COLO668 (cell line): ENCODE measurements at regions not wholly inside any gene's neighbourhood (a gene's known extent, or its start where the extent isn't known, plus 50 kb on each side); places are given as distances from the start of the nearest gene placed in this dataset.
"Not testable (repeated sequence)": the region's sequence is repeated elsewhere in the genome, so short reads cannot be mapped to it uniquely, and the experiment has no call there.

Experiments used
- DNase-seq: peaks from one replicate; lab custom pipeline; 2025; ENCODE audit not compliant: unreplicated experiment; lab: John Stamatoyannopoulos, UW

DNA sequence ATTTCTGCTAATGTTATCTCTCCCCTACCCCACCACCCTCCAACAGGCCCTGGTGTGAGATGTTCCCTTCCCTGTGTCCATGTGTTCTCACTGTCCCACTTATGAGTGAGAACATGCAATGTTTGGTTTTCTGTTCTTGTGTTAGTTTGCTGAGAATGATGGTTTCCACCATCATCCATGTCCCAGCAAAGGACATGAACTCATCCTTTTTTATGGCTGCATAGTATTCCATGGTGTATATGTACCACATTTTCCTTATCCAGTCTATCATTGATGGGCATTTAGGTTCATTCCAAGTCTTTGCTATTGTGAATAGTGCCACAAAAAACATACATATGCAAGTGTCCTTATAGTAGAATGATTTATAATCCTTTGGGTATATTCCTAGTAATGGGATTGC, 104.5 kb downstream of the ZNF33B start:
- not testable (repeated sequence) for DNase-seq

- DNase-seq, result no peak
Observed at GRCh38 chr10:42532996-42533395, 105.4 kb downstream of the ZNF33B start.

GRCh38 chr10:42523098-42523497, 115.3 kb downstream of the ZNF33B start:
- no peak for DNase-seq

- no peak for DNase-seq
Observed at GRCh38 chr10:42519761-42520460, 118.5 kb downstream of the ZNF33B start.

DNA sequence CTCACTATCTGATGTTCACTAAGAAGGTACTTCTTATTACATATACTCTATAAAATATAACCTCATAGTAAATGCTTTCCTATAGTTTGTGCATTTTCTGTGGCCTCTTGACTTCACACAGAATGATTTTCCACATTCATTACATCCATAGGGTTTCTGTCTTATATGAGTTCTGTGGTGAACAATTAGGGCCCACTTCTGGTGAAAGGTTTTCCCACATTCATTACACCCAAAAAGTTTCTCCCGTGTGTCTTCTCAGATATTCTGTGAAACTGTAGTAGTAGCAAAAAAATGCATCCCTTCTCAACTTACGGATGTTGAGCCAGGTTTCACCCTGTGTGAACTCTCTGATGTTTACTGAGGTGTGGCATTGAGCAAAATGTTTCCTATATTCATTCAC, 119.3 kb downstream of the ZNF33B start:
- no peak for DNase-seq

DNA sequence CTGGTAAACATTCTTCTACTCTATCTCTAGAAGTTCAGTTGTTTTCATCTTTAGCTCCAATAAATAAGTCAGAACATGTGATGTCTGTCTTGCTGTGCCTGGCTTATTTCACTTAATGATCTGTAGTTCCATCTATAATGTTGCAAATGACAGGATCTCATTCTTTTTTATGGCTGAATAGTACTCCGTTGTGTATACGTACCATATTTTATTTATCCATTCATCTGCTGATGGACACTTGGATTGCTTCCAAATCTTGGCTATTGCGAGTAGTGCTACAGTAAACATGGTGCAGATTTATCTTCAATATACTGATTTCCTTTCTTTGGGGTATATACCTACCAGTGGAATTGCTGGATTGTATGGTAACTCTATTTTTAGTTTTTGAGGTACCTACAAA, 124.4 kb downstream of the ZNF33B start:
- no peak for DNase-seq

DNA sequence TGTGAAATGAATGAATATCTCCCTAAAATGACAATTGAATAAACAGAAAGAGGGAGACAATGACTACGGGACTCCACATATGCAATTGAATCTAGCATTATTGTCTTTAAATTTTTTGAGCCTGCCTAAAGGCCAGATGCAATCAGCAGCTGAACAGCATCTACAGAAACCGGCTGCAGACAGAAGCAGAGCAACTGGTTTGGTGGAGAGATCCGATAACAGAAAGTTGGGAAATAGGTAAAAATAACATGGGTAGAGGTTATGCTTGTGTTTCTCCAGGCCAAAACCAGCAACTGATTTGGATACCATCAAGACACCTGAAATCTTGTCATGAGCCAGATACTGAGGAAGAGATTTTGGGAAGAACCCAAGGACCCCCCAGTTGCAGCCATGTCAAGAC, 146.6 kb downstream of the ZNF33B start:
- DNase-seq, result no peak

DNA sequence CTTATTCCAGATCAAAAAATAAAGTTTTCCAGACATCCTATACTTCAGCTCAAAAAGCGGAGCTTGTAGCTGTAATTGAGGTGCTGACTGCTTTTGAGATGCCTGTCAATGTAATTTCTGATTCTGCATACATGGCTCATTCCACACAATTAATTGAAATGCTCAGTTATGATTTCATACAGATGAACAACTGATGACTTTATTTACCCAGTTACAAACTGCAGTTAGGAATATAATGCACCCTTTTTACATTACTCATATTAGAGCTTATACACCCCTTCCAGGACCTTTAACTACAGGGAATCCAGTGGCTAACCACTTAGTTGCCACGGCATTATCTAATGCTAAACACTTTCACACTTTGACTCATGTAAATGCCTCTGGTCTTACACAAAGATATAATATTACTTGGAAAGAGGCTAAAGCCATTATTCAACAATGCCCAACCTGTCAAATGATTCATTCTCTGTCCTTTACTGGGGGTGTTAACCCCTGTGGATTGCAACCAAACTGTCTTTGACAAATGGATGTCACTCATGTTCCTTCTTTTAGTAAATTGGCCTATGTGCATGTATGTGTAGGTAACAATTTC, 147.3 kb downstream of the ZNF33B start:
- DNase-seq, result no peak

- DNase-seq, result no peak
Observed at GRCh38 chr10:42490368-42490767, 148.0 kb downstream of the ZNF33B start.

DNA sequence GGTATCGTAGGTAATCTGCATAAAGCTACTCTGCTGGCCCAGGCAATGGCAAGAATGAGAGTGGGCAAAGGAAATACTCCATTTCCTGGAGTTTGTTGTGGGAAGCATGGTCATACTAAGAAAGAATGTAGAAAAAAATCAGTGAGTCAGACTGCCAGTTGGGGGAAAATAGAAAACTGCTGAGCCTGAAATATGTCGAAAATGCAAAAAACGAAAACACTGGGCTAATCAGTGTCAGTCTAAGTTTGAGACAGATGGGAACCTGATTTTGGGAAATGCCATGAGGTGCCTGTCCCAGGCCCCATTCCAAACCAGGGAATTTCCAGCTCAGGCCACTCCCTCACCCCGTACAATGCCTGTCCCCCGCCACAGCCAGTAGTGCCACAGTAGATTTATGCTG, 150.0 kb downstream of the ZNF33B start:
- no peak for DNase-seq

DNA sequence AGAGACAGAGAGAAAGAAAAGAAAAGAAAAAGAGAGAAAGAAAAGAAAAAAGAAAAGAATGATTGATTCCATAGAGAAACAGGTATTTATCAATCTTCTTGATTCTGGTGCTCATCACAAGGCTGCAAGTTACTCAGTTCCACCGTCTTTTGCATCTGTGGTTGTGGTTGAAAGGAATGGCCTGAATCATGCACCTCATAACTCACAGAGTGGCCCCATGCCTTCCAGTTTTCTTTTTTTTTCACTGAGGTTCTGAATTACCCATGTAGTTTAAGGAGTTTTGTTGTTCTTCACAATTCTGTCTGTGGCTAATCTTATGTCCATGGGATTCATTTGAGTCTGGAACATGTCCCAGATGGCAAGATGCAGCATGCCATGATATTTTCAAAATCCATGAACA, 156.0 kb downstream of the ZNF33B start:
- no peak for DNase-seq

DNA sequence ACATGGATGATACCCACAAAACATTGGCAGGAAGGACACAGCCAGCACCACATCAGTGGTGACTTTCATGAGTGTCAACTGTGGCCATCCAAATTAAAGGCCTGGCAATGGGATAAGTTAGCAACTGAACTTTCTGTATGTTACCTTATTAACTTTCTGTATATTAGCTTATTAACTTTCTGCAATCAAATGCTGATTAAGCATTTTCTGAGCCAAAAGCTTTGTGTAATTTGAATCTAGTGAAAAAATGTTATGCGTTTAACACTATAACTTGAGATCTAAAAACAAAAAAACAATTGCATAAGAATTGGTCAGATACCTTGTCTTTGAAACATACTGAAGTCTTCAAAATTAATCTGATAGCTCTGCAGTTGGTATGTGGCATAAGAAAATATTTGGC, 159.3 kb downstream of the ZNF33B start:
- no peak for DNase-seq

- no peak for DNase-seq
Observed at GRCh38 chr10:42477170-42477569, 161.2 kb downstream of the ZNF33B start.

DNA sequence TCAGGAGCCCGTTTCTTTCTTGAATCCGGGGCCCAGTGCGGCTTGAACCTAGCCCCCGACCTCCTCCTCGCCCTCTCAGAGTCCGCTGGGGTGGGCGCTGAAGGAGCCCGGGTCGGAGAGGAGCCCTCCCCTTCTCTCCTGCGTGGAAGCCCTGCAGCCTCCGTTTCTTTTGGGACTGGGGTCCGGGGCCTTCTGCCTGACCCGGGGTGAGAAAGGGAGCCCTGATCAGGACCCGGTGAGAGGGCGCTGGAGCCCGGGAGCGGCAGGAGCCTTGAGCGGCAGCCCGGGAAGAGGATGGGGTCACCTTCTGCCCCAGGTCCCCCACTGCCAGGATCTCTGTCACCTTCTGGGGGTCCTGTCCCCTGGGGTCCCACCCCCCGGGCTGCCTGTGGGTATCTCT, 162.3 kb downstream of the ZNF33B start:
- no peak for DNase-seq

- peak; percentile 2 for DNase-seq
Observed at GRCh38 chr10:42475168-42476098, 162.9 kb downstream of the ZNF33B start.

DNA sequence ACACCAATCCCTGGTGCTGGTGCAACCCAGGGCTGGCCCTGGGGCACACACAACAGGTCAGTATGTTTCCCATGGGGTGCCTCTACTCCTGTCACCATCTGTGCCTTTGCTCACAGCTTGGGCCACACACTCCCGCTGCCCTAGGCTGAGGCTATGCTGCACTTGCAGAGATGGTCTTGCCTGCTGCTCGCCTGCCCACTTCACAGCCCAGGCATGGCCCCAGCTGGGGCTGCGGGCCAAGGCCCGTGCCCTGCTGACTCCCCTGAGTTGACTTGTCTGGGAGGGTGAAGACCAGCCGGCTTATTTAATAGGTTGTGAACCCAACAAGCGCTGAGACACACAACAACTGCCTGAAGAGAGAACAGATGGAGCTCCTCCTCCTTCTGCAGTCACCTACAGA, 184.1 kb downstream of the ZNF33B start:
- DNase-seq, result no peak

- no peak for DNase-seq
Observed at GRCh38 chr10:42431095-42431494, 207.3 kb downstream of the ZNF33B start.

DNA sequence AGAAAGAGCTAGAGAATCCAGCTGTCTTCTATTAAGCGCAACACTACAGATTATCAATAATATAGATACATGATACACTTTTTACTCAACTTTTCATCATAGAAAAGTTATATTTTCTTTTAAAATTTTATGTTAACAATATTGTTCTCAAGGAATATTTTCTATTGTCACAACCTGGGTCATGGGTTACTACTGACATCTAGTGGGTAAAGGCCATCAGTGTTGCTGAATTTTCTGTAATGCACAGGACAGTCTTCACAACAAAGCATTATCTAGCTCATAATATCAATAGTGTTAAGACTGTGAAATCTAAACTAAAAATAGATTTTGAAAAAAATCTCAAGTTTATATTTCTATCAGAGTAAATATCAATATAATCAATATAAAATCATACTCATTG, 209.8 kb downstream of the ZNF33B start:
- no peak for DNase-seq

- DNase-seq, result no peak
Observed at GRCh38 chr10:42422911-42423310, 215.5 kb downstream of the ZNF33B start.

DNA sequence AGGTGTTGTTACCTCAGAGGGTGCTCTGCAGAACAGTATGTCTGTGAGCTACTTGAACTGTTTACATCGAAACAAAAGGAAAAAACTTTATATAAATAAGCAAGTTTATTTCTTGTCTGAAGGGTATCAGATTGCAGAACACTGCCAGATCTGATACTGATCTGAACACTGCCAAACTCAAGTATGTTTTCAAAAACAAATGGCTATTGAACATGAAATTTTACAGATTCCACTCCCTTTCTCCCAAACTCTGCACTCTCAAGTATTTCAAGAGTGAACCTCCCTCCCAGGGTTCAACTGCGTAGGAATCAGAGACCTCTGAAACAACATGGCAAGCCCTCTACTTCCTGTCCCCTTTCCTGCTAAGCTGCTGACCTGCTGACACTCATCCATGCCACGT, 216.6 kb downstream of the ZNF33B start:
- no peak for DNase-seq

DNA sequence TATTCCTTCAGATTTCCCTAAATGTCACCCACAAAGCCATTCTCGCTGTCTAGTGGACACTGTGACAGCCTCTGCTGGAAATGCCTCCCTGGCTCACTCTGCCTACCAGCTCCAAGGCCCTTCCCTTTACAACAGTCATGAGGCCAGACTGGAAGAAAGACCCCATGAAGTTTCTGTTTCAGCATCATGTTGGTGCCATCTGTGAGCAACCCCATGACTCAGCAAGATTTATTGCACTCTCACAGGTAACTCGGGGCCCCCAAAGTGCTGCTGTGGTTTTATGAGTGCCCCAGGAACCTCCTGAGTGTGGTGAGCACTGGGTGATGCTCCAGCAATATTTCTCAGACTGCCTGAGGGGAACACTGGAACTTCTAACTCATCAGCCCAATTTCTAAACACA, 218.6 kb downstream of the ZNF33B start:
- no peak for DNase-seq

DNA sequence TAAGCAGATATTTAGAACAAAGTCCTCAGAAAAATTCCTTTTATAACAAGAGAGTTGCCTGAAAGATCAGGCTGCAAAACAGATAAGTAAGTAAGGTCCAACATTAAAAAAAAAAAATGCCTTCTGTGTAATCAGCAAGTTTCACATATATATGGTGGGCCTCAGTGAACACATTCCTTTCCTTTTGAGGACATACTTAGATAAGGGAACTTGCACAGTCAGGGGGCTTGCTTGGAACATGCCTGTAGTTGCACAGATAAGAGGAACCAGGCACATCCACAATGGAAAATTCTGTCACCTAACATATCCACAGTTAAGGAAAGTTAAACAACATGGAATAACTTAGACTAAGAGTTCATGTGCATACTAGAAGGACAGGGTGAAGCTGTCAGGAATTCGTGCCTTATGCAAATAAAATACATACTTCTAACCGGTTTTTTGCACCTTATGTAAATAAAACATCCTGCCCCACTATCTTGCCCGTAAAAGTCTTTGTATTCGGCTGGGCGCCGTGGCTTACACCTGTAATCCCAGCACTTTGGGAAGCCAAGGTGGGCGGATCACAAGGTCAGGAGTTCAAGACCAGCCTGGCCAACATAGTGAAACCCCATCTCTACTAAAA, 257.3 kb downstream of the ZNF33B start:
- no peak for DNase-seq
